ENCODE measurements at regions not wholly inside any gene's neighbourhood (a gene's known extent, or its start where the extent isn't known, plus 50 kb on each side); places are given as distances from the start of the nearest gene placed in this dataset.

GRCh38 chr1:36539526-36539925, 56.8 kb upstream of the CSF3R start:
- no peak overlapping the region for H3K27ac Mint-ChIP-seq (ENCODE audit: unreplicated experiment)
- TF ChIP-seq, protein P1, sequence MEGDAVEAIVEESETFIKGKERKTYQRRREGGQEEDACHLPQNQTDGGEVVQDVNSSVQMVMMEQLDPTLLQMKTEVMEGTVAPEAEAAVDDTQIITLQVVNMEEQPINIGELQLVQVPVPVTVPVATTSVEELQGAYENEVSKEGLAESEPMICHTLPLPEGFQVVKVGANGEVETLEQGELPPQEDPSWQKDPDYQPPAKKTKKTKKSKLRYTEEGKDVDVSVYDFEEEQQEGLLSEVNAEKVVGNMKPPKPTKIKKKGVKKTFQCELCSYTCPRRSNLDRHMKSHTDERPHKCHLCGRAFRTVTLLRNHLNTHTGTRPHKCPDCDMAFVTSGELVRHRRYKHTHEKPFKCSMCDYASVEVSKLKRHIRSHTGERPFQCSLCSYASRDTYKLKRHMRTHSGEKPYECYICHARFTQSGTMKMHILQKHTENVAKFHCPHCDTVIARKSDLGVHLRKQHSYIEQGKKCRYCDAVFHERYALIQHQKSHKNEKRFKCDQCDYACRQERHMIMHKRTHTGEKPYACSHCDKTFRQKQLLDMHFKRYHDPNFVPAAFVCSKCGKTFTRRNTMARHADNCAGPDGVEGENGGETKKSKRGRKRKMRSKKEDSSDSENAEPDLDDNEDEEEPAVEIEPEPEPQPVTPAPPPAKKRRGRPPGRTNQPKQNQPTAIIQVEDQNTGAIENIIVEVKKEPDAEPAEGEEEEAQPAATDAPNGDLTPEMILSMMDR (IDR thresholded peaks at IDR 0.05) = no peak
- no peaks in the 10 kb centered on the region for H3K36me3 Mint-ChIP-seq (ENCODE audit: low read depth)
- DNase-seq (ENCODE audit: low spot score) = no peak
- no peak overlapping the region for H3K4me3 Mint-ChIP-seq (ENCODE audit: unreplicated experiment)
- H3K4me1 Mint-ChIP-seq (ENCODE audit: low read depth) = no peaks in the 10 kb centered on the region
- no peaks in the 10 kb centered on the region for H3K9me3 Mint-ChIP-seq (ENCODE audit: low read depth)
- peaks cover 57% of the 10 kb centered on the region for H3K27me3 Mint-ChIP-seq (ENCODE audit: low read depth)

GRCh38 chr1:36537991-36538390, 55.3 kb upstream of the CSF3R start:
- Mint-ChIP-seq H3K27me3 (ENCODE audit: low read depth) (peaks cover 64% of the 10 kb centered on the region), H3K9me3 (ENCODE audit: low read depth) (peaks cover 9% of the 10 kb centered on the region), H3K4me3 (ENCODE audit: unreplicated experiment) (no peak overlapping the region), H3K27ac (ENCODE audit: unreplicated experiment) (no peak overlapping the region), H3K4me1 (ENCODE audit: low read depth) (no peaks in the 10 kb centered on the region), H3K36me3 (ENCODE audit: low read depth) (no peaks in the 10 kb centered on the region)
- TF ChIP-seq, protein P1 (IDR thresholded peaks at IDR 0.05) = no peak
- DNase-seq (ENCODE audit: low spot score) = no peak

DNA sequence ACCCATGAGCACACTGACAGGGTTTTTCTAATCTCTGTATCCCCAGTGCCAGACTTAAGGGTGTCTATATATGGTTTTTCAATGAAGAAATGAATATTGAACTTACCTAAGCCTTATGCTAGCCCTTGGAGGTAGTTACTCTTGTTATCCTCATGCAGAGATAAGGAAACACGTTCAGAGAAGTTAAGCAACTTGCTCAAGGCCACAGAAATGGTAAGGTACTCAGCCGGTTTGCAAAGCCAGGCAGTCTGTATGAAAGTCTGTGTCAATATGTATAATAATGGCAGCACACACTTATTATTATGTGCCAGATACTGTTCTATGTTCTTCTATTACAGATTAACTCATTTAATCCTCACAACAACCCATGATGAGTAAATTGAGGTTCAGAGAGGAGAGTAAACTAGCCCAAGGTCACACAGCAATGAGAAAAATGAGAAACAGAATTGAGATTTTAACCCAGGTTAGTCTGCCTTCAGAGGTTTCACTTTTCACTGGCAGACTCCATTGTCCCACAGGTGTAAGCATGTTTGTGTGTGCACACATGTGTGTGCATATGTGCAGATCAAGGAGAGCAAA, 54.6 kb upstream of the CSF3R start:
- H3K4me3 Mint-ChIP-seq (ENCODE audit: unreplicated experiment) = no peak overlapping the region
- TF ChIP-seq, protein P1 (IDR thresholded peaks at IDR 0.05) = no peak
- H3K27me3 Mint-ChIP-seq (ENCODE audit: low read depth) = peaks cover 62% of the 10 kb centered on the region
- no peaks in the 10 kb centered on the region for H3K36me3 Mint-ChIP-seq (ENCODE audit: low read depth)
- no peak overlapping the region for H3K27ac Mint-ChIP-seq (ENCODE audit: unreplicated experiment)
- DNase-seq (ENCODE audit: low spot score) = no peak
- no peaks in the 10 kb centered on the region for H3K4me1 Mint-ChIP-seq (ENCODE audit: low read depth)
- peaks cover 10% of the 10 kb centered on the region for H3K9me3 Mint-ChIP-seq (ENCODE audit: low read depth)

- TF ChIP-seq, protein P1 (IDR thresholded peaks at IDR 0.05) = no peak
- peaks cover 62% of the 10 kb centered on the region for H3K27me3 Mint-ChIP-seq (ENCODE audit: low read depth)
Observed at GRCh38 chr1:36536727-36537126, 54.0 kb upstream of the CSF3R start.

GRCh38 chr1:36534711-36535412, 52.1 kb upstream of the CSF3R start:
- no peak overlapping the region for H3K27ac Mint-ChIP-seq (ENCODE audit: unreplicated experiment)
- no peaks in the 10 kb centered on the region for H3K4me1 Mint-ChIP-seq (ENCODE audit: low read depth)
- TF ChIP-seq, protein P1 (IDR thresholded peaks at IDR 0.05) = no peak
- no peak overlapping the region for H3K4me3 Mint-ChIP-seq (ENCODE audit: unreplicated experiment)
- peaks cover 10% of the 10 kb centered on the region for H3K9me3 Mint-ChIP-seq (ENCODE audit: low read depth)
- H3K27me3 Mint-ChIP-seq (ENCODE audit: low read depth) = peaks cover 59% of the 10 kb centered on the region
- no peak for DNase-seq (ENCODE audit: low spot score)
- H3K36me3 Mint-ChIP-seq (ENCODE audit: low read depth) = no peaks in the 10 kb centered on the region

More at GRCh38 chr1:36536727-36537126, 54.0 kb upstream of the CSF3R start:
- H3K4me3 Mint-ChIP-seq (ENCODE audit: unreplicated experiment) = no peak overlapping the region
- no peaks in the 10 kb centered on the region for H3K4me1 Mint-ChIP-seq (ENCODE audit: low read depth)
- H3K36me3 Mint-ChIP-seq (ENCODE audit: low read depth) = no peaks in the 10 kb centered on the region
- no peak overlapping the region for H3K27ac Mint-ChIP-seq (ENCODE audit: unreplicated experiment)
- no peak for DNase-seq (ENCODE audit: low spot score)
- peaks cover 10% of the 10 kb centered on the region for H3K9me3 Mint-ChIP-seq (ENCODE audit: low read depth)

All from chondrocyte (in vitro differentiated cells).